ENCODE measurements at regions not wholly inside any gene's neighbourhood (a gene's known extent, or its start where the extent isn't known, plus 50 kb on each side); places are given as distances from the start of the nearest gene placed in this dataset.

GRCh38 chr7:41792120-41792519 lies 89.2 kb upstream of the INHBA start:
- DNase-seq, result no peak

GRCh38 chr7:41788556-41788955 lies 85.7 kb upstream of the INHBA start:
- no peak for DNase-seq

- no peak for DNase-seq
Observed at GRCh38 chr7:41787651-41788350, 84.9 kb upstream of the INHBA start.

GRCh38 chr7:41786944-41787343 lies 84.1 kb upstream of the INHBA start:
- DNase-seq, result no peak

GRCh38 chr7:41786404-41786803 lies 83.5 kb upstream of the INHBA start:
- DNase-seq, result no peak

- no peak for DNase-seq
Observed at GRCh38 chr7:41785840-41786239, 83.0 kb upstream of the INHBA start.

GRCh38 chr7:41785265-41785664 lies 82.4 kb upstream of the INHBA start:
- no peak for DNase-seq

GRCh38 chr7:41779918-41780317 lies 77.0 kb upstream of the INHBA start:
- DNase-seq, result no peak

GRCh38 chr7:41777894-41778596 lies 75.2 kb upstream of the INHBA start:
- no peak for DNase-seq

GRCh38 chr7:41774966-41775365 lies 72.1 kb upstream of the INHBA start:
- no peak for DNase-seq

GRCh38 chr7:41773756-41774155 lies 70.9 kb upstream of the INHBA start:
- no peak for DNase-seq

- no peak for DNase-seq
Observed at GRCh38 chr7:41771717-41772116, 68.8 kb upstream of the INHBA start.

GRCh38 chr7:41769162-41769561 lies 66.3 kb upstream of the INHBA start:
- no peak for DNase-seq

GRCh38 chr7:41763626-41764025 lies 60.7 kb upstream of the INHBA start:
- DNase-seq, result no peak

- no peak for DNase-seq
Observed at GRCh38 chr7:41762641-41763040, 59.8 kb upstream of the INHBA start.

- DNase-seq, result no peak
Observed at GRCh38 chr7:41760293-41760692, 57.4 kb upstream of the INHBA start.

- no peak for DNase-seq
Observed at GRCh38 chr7:41758321-41758720, 55.4 kb upstream of the INHBA start.

- no peak for DNase-seq
Observed at GRCh38 chr7:41756650-41757182, 53.8 kb upstream of the INHBA start.

GRCh38 chr7:41755096-41755495 lies 52.2 kb upstream of the INHBA start:
- no peak for DNase-seq

- no peak for DNase-seq
Observed at GRCh38 chr7:41754046-41754445, 51.2 kb upstream of the INHBA start.

All from GDM1 (cell line).